ENCODE measurements at regions not wholly inside any gene's neighbourhood (a gene's known extent, or its start where the extent isn't known, plus 50 kb on each side); places are given as distances from the start of the nearest gene placed in this dataset.

DNA sequence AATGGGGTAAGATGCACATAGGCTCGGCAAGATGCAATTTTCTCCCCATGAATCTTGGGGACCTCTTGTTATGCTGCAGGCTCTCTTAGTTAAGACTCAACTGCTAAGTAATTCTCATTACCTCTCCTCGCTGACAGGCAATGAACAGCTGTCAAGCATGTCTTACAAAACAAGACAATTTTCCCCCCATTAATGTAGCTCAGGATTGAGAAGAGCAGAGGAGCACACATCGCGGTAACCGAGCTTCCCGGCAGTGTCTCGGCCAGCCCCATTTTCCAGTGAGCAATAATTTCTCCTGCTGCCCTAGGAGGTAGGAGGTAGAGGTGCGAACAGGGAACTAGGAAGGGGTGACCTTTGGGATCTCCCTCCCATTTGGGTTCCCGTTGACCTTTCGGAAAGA lies 272.1 kb downstream of the HAPSTR1 start:
- Histone ChIP-seq H3K79me2 (ENCODE audit: insufficient read depth, low read length) (no peaks in the 10 kb centered on the region), H4K20me1 (ENCODE audit: insufficient read depth, low read length, poor library complexity, severe bottlenecking) (no peaks in the 10 kb centered on the region), H3K4me1 (ENCODE audit: insufficient read depth, low read length, poor library complexity, severe bottlenecking) (no peaks in the 10 kb centered on the region), H3K36me3 (ENCODE audit: insufficient read depth, low read length) (no peaks in the 10 kb centered on the region), H3K9me2 (replicated peaks; ENCODE audit: low read depth, low read length) (no peaks in the 10 kb centered on the region), H3K27me3 (ENCODE audit: insufficient read depth, low read length, poor library complexity, severe bottlenecking) (no peaks in the 10 kb centered on the region), H3K9me3 (ENCODE audit: insufficient read depth, low read depth, low read length) (no peaks in the 10 kb centered on the region), H3K9ac (ENCODE audit: low read depth, low read length, poor library complexity, severe bottlenecking) (no peak overlapping the region), H3F3A (ENCODE audit: low read depth) (no peaks in the 10 kb centered on the region), H3K4me2 (ENCODE audit: low read depth, low read length, poor library complexity, severe bottlenecking) (no peak overlapping the region), H3K4me3 (ENCODE audit: low read length, poor library complexity, severe bottlenecking) (no peak overlapping the region), H2AFZ (ENCODE audit: low read length) (no peak overlapping the region)
- no peak for TF ChIP-seq EZH2phosphoT487 (IDR thresholded peaks at IDR 0.05; ENCODE audit: borderline replicate concordance)
- TF ChIP-seq, protein P1, sequence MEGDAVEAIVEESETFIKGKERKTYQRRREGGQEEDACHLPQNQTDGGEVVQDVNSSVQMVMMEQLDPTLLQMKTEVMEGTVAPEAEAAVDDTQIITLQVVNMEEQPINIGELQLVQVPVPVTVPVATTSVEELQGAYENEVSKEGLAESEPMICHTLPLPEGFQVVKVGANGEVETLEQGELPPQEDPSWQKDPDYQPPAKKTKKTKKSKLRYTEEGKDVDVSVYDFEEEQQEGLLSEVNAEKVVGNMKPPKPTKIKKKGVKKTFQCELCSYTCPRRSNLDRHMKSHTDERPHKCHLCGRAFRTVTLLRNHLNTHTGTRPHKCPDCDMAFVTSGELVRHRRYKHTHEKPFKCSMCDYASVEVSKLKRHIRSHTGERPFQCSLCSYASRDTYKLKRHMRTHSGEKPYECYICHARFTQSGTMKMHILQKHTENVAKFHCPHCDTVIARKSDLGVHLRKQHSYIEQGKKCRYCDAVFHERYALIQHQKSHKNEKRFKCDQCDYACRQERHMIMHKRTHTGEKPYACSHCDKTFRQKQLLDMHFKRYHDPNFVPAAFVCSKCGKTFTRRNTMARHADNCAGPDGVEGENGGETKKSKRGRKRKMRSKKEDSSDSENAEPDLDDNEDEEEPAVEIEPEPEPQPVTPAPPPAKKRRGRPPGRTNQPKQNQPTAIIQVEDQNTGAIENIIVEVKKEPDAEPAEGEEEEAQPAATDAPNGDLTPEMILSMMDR (conservative IDR thresholded peaks at IDR 0.05; ENCODE audit: low read length) = no peak

GRCh38 chr16:9364721-9365369 lies 273.4 kb downstream of the HAPSTR1 start:
- no peak overlapping the region for H2AFZ ChIP-seq (ENCODE audit: low read length)
- no peaks in the 10 kb centered on the region for H3K79me2 ChIP-seq (ENCODE audit: insufficient read depth, low read length)
- no peaks in the 10 kb centered on the region for H3K9me3 ChIP-seq (ENCODE audit: insufficient read depth, low read depth, low read length)
- H3K4me1 ChIP-seq (ENCODE audit: insufficient read depth, low read length, poor library complexity, severe bottlenecking) = no peaks in the 10 kb centered on the region
- no peak for TF ChIP-seq EZH2phosphoT487 (IDR thresholded peaks at IDR 0.05; ENCODE audit: borderline replicate concordance)
- TF ChIP-seq, protein P1 (conservative IDR thresholded peaks at IDR 0.05; ENCODE audit: low read length) = no peak
- H3K9ac ChIP-seq (ENCODE audit: low read depth, low read length, poor library complexity, severe bottlenecking) = no peak overlapping the region
- H3K9me2 ChIP-seq (replicated peaks; ENCODE audit: low read depth, low read length) = no peaks in the 10 kb centered on the region
- no peaks in the 10 kb centered on the region for H3K27me3 ChIP-seq (ENCODE audit: insufficient read depth, low read length, poor library complexity, severe bottlenecking)
- H3K4me2 ChIP-seq (ENCODE audit: low read depth, low read length, poor library complexity, severe bottlenecking) = no peak overlapping the region
- no peaks in the 10 kb centered on the region for H4K20me1 ChIP-seq (ENCODE audit: insufficient read depth, low read length, poor library complexity, severe bottlenecking)
- H3F3A ChIP-seq (ENCODE audit: low read depth) = no peaks in the 10 kb centered on the region
- no peak overlapping the region for H3K4me3 ChIP-seq (ENCODE audit: low read length, poor library complexity, severe bottlenecking)
- H3K36me3 ChIP-seq (ENCODE audit: insufficient read depth, low read length) = no peaks in the 10 kb centered on the region

GRCh38 chr16:9365370-9365728 lies 273.9 kb downstream of the HAPSTR1 start:
- Histone ChIP-seq H3K4me1 (ENCODE audit: insufficient read depth, low read length, poor library complexity, severe bottlenecking) (no peaks in the 10 kb centered on the region), H3F3A (ENCODE audit: low read depth) (no peaks in the 10 kb centered on the region), H3K4me2 (ENCODE audit: low read depth, low read length, poor library complexity, severe bottlenecking) (no peak overlapping the region), H4K20me1 (ENCODE audit: insufficient read depth, low read length, poor library complexity, severe bottlenecking) (no peaks in the 10 kb centered on the region), H3K27me3 (ENCODE audit: insufficient read depth, low read length, poor library complexity, severe bottlenecking) (no peaks in the 10 kb centered on the region), H3K36me3 (ENCODE audit: insufficient read depth, low read length) (no peaks in the 10 kb centered on the region), H3K79me2 (ENCODE audit: insufficient read depth, low read length) (no peaks in the 10 kb centered on the region), H2AFZ (ENCODE audit: low read length) (no peak overlapping the region), H3K9me3 (ENCODE audit: insufficient read depth, low read depth, low read length) (no peaks in the 10 kb centered on the region), H3K9me2 (replicated peaks; ENCODE audit: low read depth, low read length) (no peaks in the 10 kb centered on the region), H3K9ac (ENCODE audit: low read depth, low read length, poor library complexity, severe bottlenecking) (no peak overlapping the region), H3K4me3 (ENCODE audit: low read length, poor library complexity, severe bottlenecking) (no peak overlapping the region)
- no peak for TF ChIP-seq EZH2phosphoT487 (IDR thresholded peaks at IDR 0.05; ENCODE audit: borderline replicate concordance)
- TF ChIP-seq, protein P1 (conservative IDR thresholded peaks at IDR 0.05; ENCODE audit: low read length) = no peak
